ENCODE measurements at regions not wholly inside any gene's neighbourhood (a gene's known extent, or its start where the extent isn't known, plus 50 kb on each side); places are given as distances from the start of the nearest gene placed in this dataset.
A peak's percentile ranks its signal among the peaks of the same experiment; 100 is the strongest.

- DNase-seq, result no peak
Observed at GRCh38 chr9:79222483-79222882, 349.3 kb upstream of the TLE4 start.

GRCh38 chr9:79224672-79225433, 346.9 kb upstream of the TLE4 start:
- peak; percentile 87 for DNase-seq

GRCh38 chr9:79233542-79233941, 338.2 kb upstream of the TLE4 start:
- no peak for DNase-seq

GRCh38 chr9:79236466-79236865, 335.3 kb upstream of the TLE4 start:
- no peak for DNase-seq

- no peak for DNase-seq
Observed at GRCh38 chr9:79237861-79238260, 333.9 kb upstream of the TLE4 start.

- DNase-seq, result no peak
Observed at GRCh38 chr9:79240774-79241173, 331.0 kb upstream of the TLE4 start.

GRCh38 chr9:79242489-79242888, 329.3 kb upstream of the TLE4 start:
- no peak for DNase-seq

- DNase-seq, result no peak
Observed at GRCh38 chr9:79246170-79246569, 325.6 kb upstream of the TLE4 start.

GRCh38 chr9:79247021-79247420, 324.7 kb upstream of the TLE4 start:
- DNase-seq, result no peak

GRCh38 chr9:79250806-79251205, 321.0 kb upstream of the TLE4 start:
- no peak for DNase-seq

GRCh38 chr9:79254900-79255650, 316.7 kb upstream of the TLE4 start:
- DNase-seq, result peak; percentile 10

GRCh38 chr9:79255651-79256260, 316.0 kb upstream of the TLE4 start:
- DNase-seq, result no peak

GRCh38 chr9:79256691-79257213, 315.0 kb upstream of the TLE4 start:
- peak; percentile 66 for DNase-seq

- peak; percentile 4 for DNase-seq
Observed at GRCh38 chr9:79257228-79257781, 314.5 kb upstream of the TLE4 start.

- DNase-seq, result no peak
Observed at GRCh38 chr9:79257790-79258351, 313.9 kb upstream of the TLE4 start.

GRCh38 chr9:79259858-79260257, 311.9 kb upstream of the TLE4 start:
- DNase-seq, result no peak

GRCh38 chr9:79263628-79264027, 308.1 kb upstream of the TLE4 start:
- DNase-seq, result peak; percentile 12

GRCh38 chr9:79264041-79264440, 307.7 kb upstream of the TLE4 start:
- DNase-seq, result no peak

GRCh38 chr9:79264511-79265355, 307.0 kb upstream of the TLE4 start:
- no peak for DNase-seq

- DNase-seq, result no peak
Observed at GRCh38 chr9:79266986-79267385, 304.8 kb upstream of the TLE4 start.

- no peak for DNase-seq
Observed at GRCh38 chr9:79268806-79269205, 303.0 kb upstream of the TLE4 start.

GRCh38 chr9:79273311-79273710, 298.5 kb upstream of the TLE4 start:
- DNase-seq, result no peak
